ENCODE measurements at regions not wholly inside any gene's neighbourhood (a gene's known extent, or its start where the extent isn't known, plus 50 kb on each side); places are given as distances from the start of the nearest gene placed in this dataset.

GRCh38 chr2:2571301-2572150 is 240.5 kb upstream of the MYT1L start:
- DNase-seq = no peak
- Histone ChIP-seq H3K4me3 (no peak overlapping the region), H3K27me3 (no peaks in the 10 kb centered on the region), H3K4me1 (no peaks in the 10 kb centered on the region), H3K9me3 (peaks cover 0 to 3% (median 0%) of the 10 kb centered on the region in 3 donors), H3K36me3 (no peaks in the 10 kb centered on the region), H3K27ac (no peak overlapping the region)
- TF ChIP-seq, protein P1, sequence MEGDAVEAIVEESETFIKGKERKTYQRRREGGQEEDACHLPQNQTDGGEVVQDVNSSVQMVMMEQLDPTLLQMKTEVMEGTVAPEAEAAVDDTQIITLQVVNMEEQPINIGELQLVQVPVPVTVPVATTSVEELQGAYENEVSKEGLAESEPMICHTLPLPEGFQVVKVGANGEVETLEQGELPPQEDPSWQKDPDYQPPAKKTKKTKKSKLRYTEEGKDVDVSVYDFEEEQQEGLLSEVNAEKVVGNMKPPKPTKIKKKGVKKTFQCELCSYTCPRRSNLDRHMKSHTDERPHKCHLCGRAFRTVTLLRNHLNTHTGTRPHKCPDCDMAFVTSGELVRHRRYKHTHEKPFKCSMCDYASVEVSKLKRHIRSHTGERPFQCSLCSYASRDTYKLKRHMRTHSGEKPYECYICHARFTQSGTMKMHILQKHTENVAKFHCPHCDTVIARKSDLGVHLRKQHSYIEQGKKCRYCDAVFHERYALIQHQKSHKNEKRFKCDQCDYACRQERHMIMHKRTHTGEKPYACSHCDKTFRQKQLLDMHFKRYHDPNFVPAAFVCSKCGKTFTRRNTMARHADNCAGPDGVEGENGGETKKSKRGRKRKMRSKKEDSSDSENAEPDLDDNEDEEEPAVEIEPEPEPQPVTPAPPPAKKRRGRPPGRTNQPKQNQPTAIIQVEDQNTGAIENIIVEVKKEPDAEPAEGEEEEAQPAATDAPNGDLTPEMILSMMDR (IDR thresholded peaks at IDR 0.05) = no peak
- TF ChIP-seq POLR2A (IDR thresholded peaks at IDR 0.05) = no peak
- 87 to 95% methylated on average over 13 to 30 of the region's 41 CpGs for WGBS, 2 donors
- intact Hi-C loops (cut with DNase I) = no loop called here

- no peaks in the 10 kb centered on the region for H3K4me1 ChIP-seq
- TF ChIP-seq, protein P1 (IDR thresholded peaks at IDR 0.05) = no peak
- TF ChIP-seq POLR2A (IDR thresholded peaks at IDR 0.05) = no peak
- WGBS, 2 donors = no CpG with 5 or more reads among the region's 5 CpGs
- DNase-seq = no peak
- no peaks in the 10 kb centered on the region for H3K36me3 ChIP-seq
- no peak overlapping the region for H3K27ac ChIP-seq
- H3K9me3 ChIP-seq = peaks cover 0 to 3% (median 0%) of the 10 kb centered on the region in 3 donors
- no peak overlapping the region for H3K4me3 ChIP-seq
- intact Hi-C loops (cut with DNase I) = no loop called here
- no peaks in the 10 kb centered on the region for H3K27me3 ChIP-seq
These were observed 239.8 kb upstream of the MYT1L start for GRCh38 chr2:2570871-2571270.

- Histone ChIP-seq H3K9me3 (peaks cover 0 to 3% (median 0%) of the 10 kb centered on the region in 3 donors), H3K27ac (no peak overlapping the region), H3K4me3 (no peak overlapping the region), H3K27me3 (no peaks in the 10 kb centered on the region), H3K4me1 (no peaks in the 10 kb centered on the region), H3K36me3 (no peaks in the 10 kb centered on the region)
- DNase-seq = no peak
- TF ChIP-seq POLR2A (IDR thresholded peaks at IDR 0.05) = no peak
- TF ChIP-seq, protein P1 (IDR thresholded peaks at IDR 0.05) = no peak
- intact Hi-C loops (cut with DNase I) = no loop called here
- 80% methylated on average over 7 to 10 of the region's 11 CpGs for WGBS, 2 donors
These were observed 239.3 kb upstream of the MYT1L start for GRCh38 chr2:2570360-2570759.

DNA sequence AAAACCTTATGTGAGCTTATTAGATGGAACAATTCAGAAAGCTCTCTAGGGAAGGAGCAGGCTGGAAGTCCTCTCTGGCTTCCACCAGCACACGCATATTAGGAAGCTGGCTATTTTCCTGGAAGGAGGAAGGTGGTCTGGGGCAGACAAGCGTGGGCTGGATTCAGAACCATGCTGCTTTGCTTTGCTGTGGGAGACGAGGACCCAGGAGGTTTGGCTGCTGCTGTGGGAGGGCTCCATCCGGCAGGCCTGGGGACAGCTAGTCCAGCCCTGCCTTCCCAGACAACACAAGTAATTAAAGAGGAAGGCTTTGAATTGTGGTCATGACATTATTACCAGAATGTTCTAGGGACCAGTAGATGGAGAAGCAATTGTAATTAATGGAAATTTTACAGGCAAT is 238.8 kb upstream of the MYT1L start:
- DNase-seq = no peak
- Histone ChIP-seq H3K4me3 (no peak overlapping the region), H3K36me3 (no peaks in the 10 kb centered on the region), H3K4me1 (no peaks in the 10 kb centered on the region), H3K9me3 (peaks cover 0 to 3% (median 0%) of the 10 kb centered on the region in 3 donors), H3K27me3 (no peaks in the 10 kb centered on the region), H3K27ac (no peak overlapping the region)
- TF ChIP-seq POLR2A (IDR thresholded peaks at IDR 0.05) = no peak
- TF ChIP-seq, protein P1 (IDR thresholded peaks at IDR 0.05) = no peak
- WGBS, 2 donors = 75% methylated on average over 3 to 4 of the region's 4 CpGs
- intact Hi-C loops (cut with DNase I) = no loop called here

- Histone ChIP-seq H3K27ac (no peak overlapping the region), H3K4me1 (no peaks in the 10 kb centered on the region), H3K36me3 (no peaks in the 10 kb centered on the region), H3K27me3 (no peaks in the 10 kb centered on the region), H3K9me3 (peaks cover 0 to 3% (median 0%) of the 10 kb centered on the region in 3 donors), H3K4me3 (no peak overlapping the region)
- DNase-seq = no peak
- 84 to 92% methylated on average over 9 to 11 of the region's 11 CpGs for WGBS, 2 donors
- no peak for TF ChIP-seq POLR2A (IDR thresholded peaks at IDR 0.05)
- TF ChIP-seq, protein P1 (IDR thresholded peaks at IDR 0.05) = no peak
- intact Hi-C loops (cut with DNase I) = no loop called here
These were observed 238.2 kb upstream of the MYT1L start for GRCh38 chr2:2569306-2569705.
